H1 (cell line): ENCODE measurements at regions not wholly inside any gene's neighbourhood (a gene's known extent, or its start where the extent isn't known, plus 50 kb on each side); places are given as distances from the start of the nearest gene placed in this dataset.

ENCODE experiments used
- CTCF ChIA-PET: fragments of 300-600 bp; sonication (Branson Sonifier 250); formaldehyde crosslinking; loops from one replicate; lab custom pipeline; 2021; ENCODE audit not compliant: partially characterized antibody; lab: Charles Lee
- POLR2A ChIA-PET: fragments of 300-600 bp; sonication (Branson Sonifier 250); formaldehyde crosslinking; loops from one replicate; lab custom pipeline; 2021; ENCODE audit warnings: inconsistent platforms; ENCODE audit not compliant: partially characterized antibody; lab: Charles Lee
- DNase-seq, 2 experiments: peaks; one replicate each; pipeline versions ENCODE4 v3.0.0 to v3.0.0-alpha.2; 2010 to 2022; ENCODE audit warnings: low spot score in 2 of 2, low read depth in 1 of 2, mixed read lengths in 1 of 2
- FAIRE-seq: peaks from 2 replicates; lab custom pipeline; 2011; peaks lifted over from hg19 to GRCh38; lab: Jason Lieb, UNC
- H2AFZ ChIP-seq: 2 replicates; pipeline ENCODE4 v1.8.1; 2012; ENCODE audit warnings: low read length, inconsistent platforms
- H2AK5ac ChIP-seq: 2 replicates; pipeline ENCODE4 v1.6.1; 2013; ENCODE audit warnings: low read depth, low read length
- H2BK120ac ChIP-seq: replicated peaks from 2 replicates; pipeline ENCODE3; 2013; ENCODE audit warnings: low read depth, low read length, inconsistent platforms
- H2BK12ac ChIP-seq: 2 replicates; pipeline ENCODE4 v1.6.1; 2013; ENCODE audit warnings: low read depth, low read length
- H2BK15ac ChIP-seq: 2 replicates; pipeline ENCODE4 v1.6.1; 2013; ENCODE audit warnings: low read length
- H2BK20ac ChIP-seq: 2 replicates; pipeline ENCODE4 v1.6.1; 2013; ENCODE audit warnings: low read length
- H2BK5ac ChIP-seq: 2 replicates; pipeline ENCODE4 v1.6.1; 2013; ENCODE audit warnings: low read depth, low read length
- H3K14ac ChIP-seq: 2 replicates; pipeline ENCODE4 v1.6.1; 2013; ENCODE audit warnings: inconsistent platforms; ENCODE audit not compliant: insufficient read length
- H3K18ac ChIP-seq: 2 replicates; pipeline ENCODE4 v1.6.1; 2013; ENCODE audit warnings: low read length; ENCODE audit errors: extremely low read depth
- H3K23ac ChIP-seq: 2 replicates; pipeline ENCODE4 v1.6.1; 2013; ENCODE audit warnings: inconsistent platforms; ENCODE audit not compliant: insufficient read length
- H3K23me2 ChIP-seq: 2 replicates; pipeline ENCODE4 v1.6.1; 2013; ENCODE audit warnings: low read depth, low read length
- H3K27ac ChIP-seq: 2 replicates; pipeline ENCODE4 v1.6.1; 2011; ENCODE audit warnings: low read depth, low read length, inconsistent platforms
- H3K27me3 ChIP-seq, 4 experiments: replicated peaks in 1 of 4; 1 replicate in 1 of 4; 2 replicates in 3 of 4; pipeline versions ENCODE4 v1.6.1 to v1.8.1; 2011 to 2013; ENCODE audit warnings: low read length in 3 of 4, mild to moderate bottlenecking in 3 of 4, inconsistent platforms in 2 of 4, mixed read lengths in 2 of 4, moderate library complexity in 1 of 4; ENCODE audit not compliant: control insufficient read depth in 3 of 4, insufficient read depth in 3 of 4; ENCODE audit errors: extremely low read depth in 1 of 4
- H3K36me3 ChIP-seq, 4 experiments: 2 replicates each; pipeline versions ENCODE4 v1.6.1 to v1.8.1; 2011 to 2013; ENCODE audit warnings: mild to moderate bottlenecking in 4 of 4, low read length in 3 of 4, moderate library complexity in 2 of 4, control low read depth in 1 of 4, inconsistent platforms in 1 of 4; ENCODE audit not compliant: insufficient read depth in 4 of 4, control insufficient read depth in 2 of 4
- H3K4ac ChIP-seq: replicated peaks from 2 replicates; pipeline ENCODE3; 2013; ENCODE audit warnings: low read length, low read depth, mixed read lengths, inconsistent platforms; ENCODE audit not compliant: insufficient read length
- H3K4me1 ChIP-seq, 4 experiments: replicated peaks in 1 of 4; 1 replicate in 1 of 4; 2 replicates in 3 of 4; pipeline versions ENCODE4 v1.6.1 to v1.8.1; 2011 to 2013; ENCODE audit warnings: low read length in 3 of 4, inconsistent platforms in 2 of 4, mixed read lengths in 1 of 4; ENCODE audit not compliant: insufficient read depth in 4 of 4, control insufficient read depth in 3 of 4
- H3K4me2 ChIP-seq, 2 experiments: 2 replicates each; pipeline versions ENCODE4 v1.6.1 to v1.8.1; 2011 to 2013; ENCODE audit warnings: low read depth in 2 of 2, low read length in 2 of 2, control low read depth in 1 of 2, inconsistent platforms in 1 of 2, mild to moderate bottlenecking in 1 of 2; ENCODE audit not compliant: insufficient read depth in 1 of 2
- H3K4me3 ChIP-seq, 4 experiments: fragments of 200-600, 300-600 bp in 1 of 4; sonication (generic), shearing (Covaris generic), sonication (Bioruptor Twin) in 1 of 4; 2 replicates each; pipeline versions ENCODE4 v1.5.1 to v1.8.1; 2011 to 2016; ENCODE audit warnings: low read length in 4 of 4, low read depth in 3 of 4, control low read depth in 2 of 4, inconsistent platforms in 2 of 4, mild to moderate bottlenecking in 2 of 4, mixed read lengths in 1 of 4, moderate library complexity in 1 of 4; ENCODE audit not compliant: insufficient read depth in 2 of 4; ENCODE audit errors: extremely low read depth in 1 of 4
- H3K56ac ChIP-seq: replicated peaks from 2 replicates; pipeline ENCODE3; 2013; ENCODE audit warnings: low read depth, mild to moderate bottlenecking, mixed read lengths, low read length, inconsistent platforms; ENCODE audit not compliant: insufficient read length
- H3K79me1 ChIP-seq: 2 replicates; pipeline ENCODE4 v1.6.1; 2013; ENCODE audit warnings: low read depth, low read length, control low read depth
- H3K79me2 ChIP-seq, 2 experiments: 2 replicates each; pipeline versions ENCODE4 v1.6.1 to v1.8.1; 2012 to 2013; ENCODE audit warnings: low read length in 2 of 2, mild to moderate bottlenecking in 2 of 2, inconsistent platforms in 1 of 2; ENCODE audit not compliant: insufficient read depth in 2 of 2, control insufficient read depth in 1 of 2
- H3K9ac ChIP-seq, 4 experiments: replicated peaks in 1 of 4; 1 replicate in 1 of 4; 2 replicates in 3 of 4; pipeline versions ENCODE4 v1.6.1 to v1.8.1; 2011 to 2013; ENCODE audit warnings: low read depth in 3 of 4, low read length in 3 of 4, control low read depth in 2 of 4, mild to moderate bottlenecking in 2 of 4, moderate library complexity in 2 of 4, inconsistent platforms in 1 of 4; ENCODE audit errors: extremely low read depth in 1 of 4
- H3K9me3 ChIP-seq, 2 experiments: 2 replicates each; pipeline versions ENCODE4 v1.6.1 to v1.8.1; 2012 to 2013; ENCODE audit warnings: mild to moderate bottlenecking in 2 of 2, moderate library complexity in 2 of 2, control low read depth in 1 of 2, inconsistent platforms in 1 of 2, low read depth in 1 of 2, low read length in 1 of 2, mixed read lengths in 1 of 2; ENCODE audit not compliant: insufficient read depth in 2 of 2
- H4K20me1 ChIP-seq, 2 experiments: replicated peaks in 1 of 2; 2 replicates each; pipeline versions ENCODE3 to v1.8.1; 2011 to 2013; ENCODE audit warnings: inconsistent platforms in 2 of 2, low read length in 2 of 2, mild to moderate bottlenecking in 1 of 2; ENCODE audit not compliant: insufficient read depth in 2 of 2, control insufficient read depth in 1 of 2
- H4K5ac ChIP-seq: 2 replicates; pipeline ENCODE4 v1.6.1; 2013; ENCODE audit warnings: low read length, low read depth, mixed read lengths, inconsistent platforms; ENCODE audit not compliant: insufficient read length
- H4K8ac ChIP-seq: 2 replicates; pipeline ENCODE4 v1.8.0; 2013; ENCODE audit warnings: mild to moderate bottlenecking, moderate library complexity, low read length, inconsistent platforms; ENCODE audit not compliant: insufficient read depth; ENCODE audit errors: extremely low read depth
- H4K91ac ChIP-seq: replicated peaks from 2 replicates; pipeline ENCODE3; 2013; ENCODE audit warnings: low read length, mixed read lengths, inconsistent platforms; ENCODE audit not compliant: insufficient read length
- BACH1 ChIP-seq: IDR thresholded peaks from 2 replicates; pipeline ENCODE4 v1.6.1; 2012; ENCODE audit warnings: low read length, improper control_type of control experiment
- CEBPB ChIP-seq: IDR thresholded peaks from 2 replicates; pipeline ENCODE4 v1.6.1; 2012; ENCODE audit warnings: low read depth, low read length
- HDAC6 ChIP-seq: IDR thresholded peaks from one replicate; pipeline ENCODE4 v1.7.1; 2012; ENCODE audit warnings: low read depth, mild to moderate bottlenecking, inconsistent platforms, low read length, moderate library complexity
- JUND ChIP-seq: IDR thresholded peaks from 2 replicates; pipeline ENCODE4 v1.6.1; 2011; ENCODE audit warnings: mild to moderate bottlenecking, improper control_type of control experiment, low read length
- KDM4A ChIP-seq: IDR thresholded peaks from one replicate; pipeline ENCODE4 v1.7.1; 2012; ENCODE audit warnings: low read depth, mild to moderate bottlenecking, moderate library complexity, low read length, inconsistent platforms; ENCODE audit not compliant: severe bottlenecking
- NANOG ChIP-seq: IDR thresholded peaks from 2 replicates; pipeline ENCODE4 v1.6.1; 2011; ENCODE audit warnings: low read length, low read depth, mild to moderate bottlenecking, inconsistent platforms; ENCODE audit not compliant: insufficient read depth, poor library complexity, severe bottlenecking
- SIRT6 ChIP-seq: IDR thresholded peaks from one replicate; pipeline ENCODE4 v1.7.1; 2012; ENCODE audit warnings: low read length, inconsistent platforms
- WGBS, 2 experiments: shearing (Covaris generic) in 1 of 2; methylation state at CpG; one replicate each; pipeline versions ENCODE4 v1.1.6 to v1.1.7; 2013 to 2015; ENCODE audit warnings: low lambda C conversion rate in 2 of 2, mixed read lengths in 2 of 2, inconsistent platforms in 1 of 2, low coverage in 1 of 2, missing lambda C conversion rate in 1 of 2; ENCODE audit not compliant: insufficient replicate concordance in 2 of 2, insufficient coverage in 1 of 2, insufficient read length in 1 of 2; ENCODE audit errors: extremely low coverage in 1 of 2, missing lambda C conversion rate in 1 of 2; 5-methylcytosine and 5-hydroxymethylcytosine counted together
- TF ChIP-seq, protein P1 (sequence below): IDR thresholded peaks from 2 replicates; pipeline ENCODE4 v1.6.1; 2012; ENCODE audit warnings: inconsistent platforms

GRCh38 chr1:181936269-181936668 lies 125.2 kb downstream of the ZNF648 start:
- Histone ChIP-seq H2BK5ac (peak overlapping the region; percentile 30; the same call in 1 of the 2 replicates), H3K14ac (no peak overlapping the region), H3K9me3 (no peaks in the 10 kb centered on the region), H3K56ac (no peak overlapping the region), H2BK12ac (peak overlapping the region; percentile 93; the same call in 1 of the 2 replicates), H4K8ac (no peak overlapping the region), H2BK120ac (no peak overlapping the region), H2AFZ (no peak overlapping the region), H3K79me1 (no peaks in the 10 kb centered on the region), H3K9ac (no peak overlapping the region), H3K4me3 (no peak overlapping the region), H4K5ac (no peak overlapping the region), H3K27ac (no peak overlapping the region), H2BK20ac (0 out of 2 replicates have a peak overlapping the region, but pooled peaks have one; percentile 77), H3K36me3 (no peaks in the 10 kb centered on the region), H3K79me2 (no peaks in the 10 kb centered on the region), H2AK5ac (no peak overlapping the region; the same call in 1 of the 2 replicates), H3K4me2 (no peak overlapping the region), H3K18ac (no peak overlapping the region), H4K91ac (no peak overlapping the region), H3K23me2 (no peaks in the 10 kb centered on the region), H3K4me1 (no peaks in the 10 kb centered on the region), H2BK15ac (peak overlapping the region; percentile 83; the same call in 1 of the 2 replicates), H3K27me3 (no peaks in the 10 kb centered on the region), H3K23ac (no peak overlapping the region), H3K4ac (no peak overlapping the region), H4K20me1 (no peaks in the 10 kb centered on the region)
- CTCF ChIA-PET = interaction anchor here (0.6 to 4.9 kb wide), 65 partner anchors 8 to 551 kb away, joined by 3 to 105 read pairs (median 5); partner anchors contain the start of gene CACNA1E
- 100% methylated on average over 2 of the region's 2 CpGs; no CpG with 5 or more reads in 1 of the 2 experiments for WGBS, 2 experiments
- DNase-seq (no peak), FAIRE-seq (no peak)
- POLR2A ChIA-PET = no interaction called here
- TF ChIP-seq BACH1 (no peak), HDAC6 (no peak), SIRT6 (no peak), KDM4A (no peak), CEBPB (no peak), NANOG (no peak), JUND (no peak)
- TF ChIP-seq, protein P1, sequence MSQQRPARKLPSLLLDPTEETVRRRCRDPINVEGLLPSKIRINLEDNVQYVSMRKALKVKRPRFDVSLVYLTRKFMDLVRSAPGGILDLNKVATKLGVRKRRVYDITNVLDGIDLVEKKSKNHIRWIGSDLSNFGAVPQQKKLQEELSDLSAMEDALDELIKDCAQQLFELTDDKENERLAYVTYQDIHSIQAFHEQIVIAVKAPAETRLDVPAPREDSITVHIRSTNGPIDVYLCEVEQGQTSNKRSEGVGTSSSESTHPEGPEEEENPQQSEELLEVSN = no peak
